ENCODE measurements at regions not wholly inside any gene's neighbourhood (a gene's known extent, or its start where the extent isn't known, plus 50 kb on each side); places are given as distances from the start of the nearest gene placed in this dataset.

- intact Hi-C loops (cut with DNase I): no loop called here
- TF ChIP-seq CTCF (IDR thresholded peaks at IDR 0.05): no peak
- H3K36me3 ChIP-seq: no peaks in the 10 kb centered on the region
- peaks cover 0 to 13% of the 10 kb centered on the region in 2 donors for H3K4me1 ChIP-seq
- no peaks in the 10 kb centered on the region for H3K9me3 ChIP-seq
- H3K4me3 ChIP-seq: no peak overlapping the region
- no peak overlapping the region for H3K27ac ChIP-seq
- DNase-seq (ENCODE audit: low spot score in 2 of 2): no peak
- H3K27me3 ChIP-seq: no peaks in the 10 kb centered on the region
Observed at GRCh38 chr22:22064580-22064979, 82.0 kb upstream of the TOP3B start.

GRCh38 chr22:22062306-22062793 is 79.8 kb upstream of the TOP3B start:
- intact Hi-C loops (cut with DNase I): no loop called here

GRCh38 chr22:22061085-22062077 is 78.8 kb upstream of the TOP3B start:
- H3K4me3 ChIP-seq: no peak overlapping the region
- H3K4me1 ChIP-seq: peaks cover 0 to 13% of the 10 kb centered on the region in 2 donors
- no peaks in the 10 kb centered on the region for H3K27me3 ChIP-seq
- peak in 1 of 3 experiments; percentile 11 for TF ChIP-seq CTCF (IDR thresholded peaks at IDR 0.05)
- peak in 1 of 2 donors; percentile 74 for DNase-seq (ENCODE audit: low spot score in 2 of 2)
- H3K36me3 ChIP-seq: no peaks in the 10 kb centered on the region
- H3K27ac ChIP-seq: peak overlapping the region in 1 of 2 donors; percentile 45
- no peaks in the 10 kb centered on the region for H3K9me3 ChIP-seq
- intact Hi-C loops (cut with DNase I): no loop called here

More at GRCh38 chr22:22062306-22062793, 79.8 kb upstream of the TOP3B start:
- TF ChIP-seq CTCF (IDR thresholded peaks at IDR 0.05): no peak
- no peak for DNase-seq (ENCODE audit: low spot score in 2 of 2)
- Histone ChIP-seq H3K4me1 (peaks cover 0 to 13% of the 10 kb centered on the region in 2 donors), H3K9me3 (no peaks in the 10 kb centered on the region), H3K36me3 (no peaks in the 10 kb centered on the region), H3K4me3 (no peak overlapping the region), H3K27me3 (no peaks in the 10 kb centered on the region), H3K27ac (no peak overlapping the region)

GRCh38 chr22:22060200-22061084 is 77.9 kb upstream of the TOP3B start:
- DNase-seq (ENCODE audit: low spot score in 2 of 2): no peak
- no peaks in the 10 kb centered on the region for H3K36me3 ChIP-seq
- H3K4me3 ChIP-seq: no peak overlapping the region
- no peaks in the 10 kb centered on the region for H3K27me3 ChIP-seq
- TF ChIP-seq CTCF (IDR thresholded peaks at IDR 0.05): peak in 1 of 3 experiments; percentile 43
- peaks cover 0 to 13% of the 10 kb centered on the region in 2 donors for H3K4me1 ChIP-seq
- H3K9me3 ChIP-seq: no peaks in the 10 kb centered on the region
- intact Hi-C loops (cut with DNase I): no loop called here
- H3K27ac ChIP-seq: peak overlapping the region in 1 of 2 donors; percentile 45

GRCh38 chr22:22059291-22060002 is 76.9 kb upstream of the TOP3B start:
- Histone ChIP-seq H3K4me1 (peaks cover 0 to 13% of the 10 kb centered on the region in 2 donors), H3K36me3 (no peaks in the 10 kb centered on the region), H3K4me3 (no peak overlapping the region), H3K9me3 (no peaks in the 10 kb centered on the region), H3K27ac (no peak overlapping the region), H3K27me3 (no peaks in the 10 kb centered on the region)
- intact Hi-C loops (cut with DNase I): no loop called here
- no peak for TF ChIP-seq CTCF (IDR thresholded peaks at IDR 0.05)
- no peak for DNase-seq (ENCODE audit: low spot score in 2 of 2)
